Prostate gland (tissue), 2 donors: ENCODE measurements at regions not wholly inside any gene's neighbourhood (a gene's known extent, or its start where the extent isn't known, plus 50 kb on each side); places are given as distances from the start of the nearest gene placed in this dataset.

ENCODE experiments used
- DNase-seq: peaks from one replicate; pipeline ENCODE4 v3.0.0-alpha.2; 2019; ENCODE audit warnings: low spot score
- H3K27ac ChIP-seq, 2 donors: fragments of 200-600 bp; sonication (generic); 2 replicates each; pipeline ENCODE4 v1.5.1; 2017 to 2019
- H3K27me3 ChIP-seq: fragments of 200-600 bp; sonication (generic); replicated peaks from 2 replicates; pipeline ENCODE4 v1.5.1; 2019; ENCODE audit not compliant: insufficient read depth
- H3K36me3 ChIP-seq, 2 donors: fragments of 200-600 bp; sonication (generic); 1 replicate in 1 of 2; 2 replicates in 1 of 2; pipeline versions ENCODE4 v1.5.1 to v1.8.1; 2017 to 2019
- H3K4me1 ChIP-seq: fragments of 200-600 bp; sonication (generic); replicated peaks from 2 replicates; pipeline ENCODE4 v1.5.1; 2019
- H3K4me3 ChIP-seq, 2 donors: fragments of 200-600 bp; sonication (generic); 2 replicates each; pipeline ENCODE4 v1.5.1; 2017 to 2019
- H3K9me3 ChIP-seq: fragments of 200-600 bp; sonication (generic); 2 replicates; pipeline ENCODE4 v1.5.1; 2017
- POLR2A ChIP-seq: fragments of 450-650 bp; IDR thresholded peaks from one replicate; pipeline ENCODE4 v1.6.1; 2016; ENCODE audit warnings: antibody characterized with exemption, mild to moderate bottlenecking
- POLR2AphosphoS5 ChIP-seq: sonication (generic); formaldehyde crosslinking; IDR thresholded peaks from one replicate; pipeline ENCODE4 v1.6.1; 2017; ENCODE audit warnings: antibody characterized with exemption
- WGBS: methylation state at CpG from one replicate; pipeline ENCODE4 v1.1.5; 2018; 5-methylcytosine and 5-hydroxymethylcytosine counted together
- intact Hi-C: fragments of 100-400 bp; cut with DNase I; formaldehyde crosslinking; loops from one replicate; pipeline ENCODE4 v1.14.2; 2022
- TF ChIP-seq, protein P1 (sequence below), 4 experiments: fragments of 200-600 bp in 2 of 4; fragments of 450-650 bp in 2 of 4; sonication (generic) in 2 of 4; IDR thresholded peaks; 1 replicate in 3 of 4; 2 replicates in 1 of 4; pipeline ENCODE4 v1.5.1; 2016 to 2019; ENCODE audit warnings: antibody characterized with exemption in 4 of 4, mild to moderate bottlenecking in 2 of 4, moderate library complexity in 2 of 4

DNA sequence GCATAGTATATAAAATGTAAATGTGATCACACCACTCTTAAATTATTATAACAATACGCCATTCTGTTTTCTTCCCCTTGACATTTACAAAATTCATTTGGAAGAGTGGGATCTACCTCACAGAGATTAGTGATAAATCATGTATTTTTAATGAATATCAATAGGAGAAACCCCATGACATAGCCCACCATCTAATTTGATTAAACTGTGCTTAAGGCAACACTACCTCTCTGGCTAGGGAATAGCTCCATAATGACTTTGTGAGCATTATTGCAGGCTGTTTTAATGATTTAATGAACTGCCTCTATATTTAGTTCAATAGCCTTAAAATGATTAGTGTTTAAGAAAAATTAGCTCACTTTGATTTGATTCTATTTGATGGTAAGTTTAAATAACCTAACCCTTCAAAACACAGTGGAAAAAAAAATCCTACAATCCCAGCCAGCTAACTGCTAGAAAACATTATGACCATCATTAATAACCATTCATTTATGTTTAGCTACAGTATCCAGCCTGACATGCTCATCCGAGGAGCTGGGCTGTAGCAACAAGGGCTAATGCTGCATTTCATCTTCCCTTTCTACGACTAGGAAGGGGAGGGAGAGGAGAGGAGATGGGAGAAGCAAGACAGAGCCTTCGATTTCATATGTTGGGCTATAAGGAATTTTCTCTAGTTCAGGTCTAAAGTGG, 75.3 kb upstream of the BCL11A start:
- Histone ChIP-seq H3K4me1 (no peaks in the 10 kb centered on the region), H3K36me3 (no peaks in the 10 kb centered on the region), H3K27ac (no peak overlapping the region), H3K9me3 (no peaks in the 10 kb centered on the region), H3K4me3 (no peak overlapping the region), H3K27me3 (no peaks in the 10 kb centered on the region)
- intact Hi-C loops = no loop called here
- no peak for DNase-seq
- TF ChIP-seq POLR2AphosphoS5 = no peak
- TF ChIP-seq POLR2A = no peak
- TF ChIP-seq, protein P1, sequence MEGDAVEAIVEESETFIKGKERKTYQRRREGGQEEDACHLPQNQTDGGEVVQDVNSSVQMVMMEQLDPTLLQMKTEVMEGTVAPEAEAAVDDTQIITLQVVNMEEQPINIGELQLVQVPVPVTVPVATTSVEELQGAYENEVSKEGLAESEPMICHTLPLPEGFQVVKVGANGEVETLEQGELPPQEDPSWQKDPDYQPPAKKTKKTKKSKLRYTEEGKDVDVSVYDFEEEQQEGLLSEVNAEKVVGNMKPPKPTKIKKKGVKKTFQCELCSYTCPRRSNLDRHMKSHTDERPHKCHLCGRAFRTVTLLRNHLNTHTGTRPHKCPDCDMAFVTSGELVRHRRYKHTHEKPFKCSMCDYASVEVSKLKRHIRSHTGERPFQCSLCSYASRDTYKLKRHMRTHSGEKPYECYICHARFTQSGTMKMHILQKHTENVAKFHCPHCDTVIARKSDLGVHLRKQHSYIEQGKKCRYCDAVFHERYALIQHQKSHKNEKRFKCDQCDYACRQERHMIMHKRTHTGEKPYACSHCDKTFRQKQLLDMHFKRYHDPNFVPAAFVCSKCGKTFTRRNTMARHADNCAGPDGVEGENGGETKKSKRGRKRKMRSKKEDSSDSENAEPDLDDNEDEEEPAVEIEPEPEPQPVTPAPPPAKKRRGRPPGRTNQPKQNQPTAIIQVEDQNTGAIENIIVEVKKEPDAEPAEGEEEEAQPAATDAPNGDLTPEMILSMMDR (IDR thresholded peaks at IDR 0.05) = no peak
- 73% methylated on average over 4 of the region's 4 CpGs for WGBS

DNA sequence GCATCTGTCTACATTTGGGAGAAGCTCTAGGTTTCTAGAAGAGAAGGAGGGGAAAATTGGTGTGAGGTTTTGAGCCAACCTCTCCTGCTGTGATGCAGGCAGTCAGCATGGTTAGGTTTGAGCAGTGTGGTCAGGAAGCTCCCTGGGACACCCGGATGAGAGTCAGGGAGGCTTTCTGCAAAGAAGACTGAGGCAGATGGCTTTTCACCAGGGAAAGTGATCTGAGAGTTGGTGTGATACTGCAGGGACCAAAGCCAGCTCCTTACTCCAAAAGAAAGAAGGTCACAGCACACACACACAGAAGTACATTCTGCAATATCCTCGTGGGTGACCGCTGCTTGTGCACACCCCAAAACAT, 75.8 kb upstream of the BCL11A start:
- WGBS = 70% methylated on average over 3 of the region's 3 CpGs
- Histone ChIP-seq H3K9me3 (no peaks in the 10 kb centered on the region), H3K27ac (no peak overlapping the region), H3K4me3 (no peak overlapping the region), H3K4me1 (no peaks in the 10 kb centered on the region), H3K36me3 (no peaks in the 10 kb centered on the region), H3K27me3 (no peaks in the 10 kb centered on the region)
- no peak for DNase-seq
- TF ChIP-seq, protein P1 (IDR thresholded peaks at IDR 0.05) = no peak
- TF ChIP-seq POLR2AphosphoS5 (no peak), POLR2A (no peak)
- intact Hi-C loops = no loop called here

DNA sequence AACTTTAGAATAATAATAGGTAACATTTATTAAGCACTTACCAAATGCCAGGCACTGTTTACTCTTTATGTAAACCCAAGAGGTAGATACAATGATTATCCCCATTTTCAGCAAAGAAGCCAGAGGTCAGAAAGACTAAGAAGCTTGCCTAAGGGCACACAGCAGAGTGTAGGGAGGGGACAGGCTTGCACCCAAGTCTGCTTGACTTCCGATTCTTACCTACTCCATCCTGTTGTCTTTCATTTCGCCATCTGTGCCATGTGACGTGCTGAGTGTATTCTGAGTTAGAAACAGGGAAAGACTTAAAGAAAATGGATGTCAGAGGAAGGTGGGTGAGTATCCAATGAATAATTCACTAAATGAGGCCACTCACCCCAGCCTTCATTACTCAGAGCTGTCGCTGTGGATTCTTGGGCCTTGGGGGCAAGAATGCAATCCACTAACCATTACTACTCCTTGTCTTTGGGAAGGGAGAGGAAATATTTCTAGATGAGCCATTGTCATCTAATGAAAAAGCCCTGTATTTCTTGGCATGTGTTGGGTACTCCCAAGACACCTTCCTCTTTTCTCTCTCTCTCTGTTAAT, 76.4 kb upstream of the BCL11A start:
- Histone ChIP-seq H3K9me3 (no peaks in the 10 kb centered on the region), H3K27me3 (no peaks in the 10 kb centered on the region), H3K4me1 (no peaks in the 10 kb centered on the region), H3K4me3 (no peak overlapping the region), H3K27ac (no peak overlapping the region), H3K36me3 (no peaks in the 10 kb centered on the region)
- DNase-seq = no peak
- intact Hi-C loops = no loop called here
- 88% methylated on average over 4 of the region's 4 CpGs for WGBS
- TF ChIP-seq POLR2AphosphoS5 (no peak), POLR2A (no peak)
- TF ChIP-seq, protein P1 (IDR thresholded peaks at IDR 0.05) = no peak

DNA sequence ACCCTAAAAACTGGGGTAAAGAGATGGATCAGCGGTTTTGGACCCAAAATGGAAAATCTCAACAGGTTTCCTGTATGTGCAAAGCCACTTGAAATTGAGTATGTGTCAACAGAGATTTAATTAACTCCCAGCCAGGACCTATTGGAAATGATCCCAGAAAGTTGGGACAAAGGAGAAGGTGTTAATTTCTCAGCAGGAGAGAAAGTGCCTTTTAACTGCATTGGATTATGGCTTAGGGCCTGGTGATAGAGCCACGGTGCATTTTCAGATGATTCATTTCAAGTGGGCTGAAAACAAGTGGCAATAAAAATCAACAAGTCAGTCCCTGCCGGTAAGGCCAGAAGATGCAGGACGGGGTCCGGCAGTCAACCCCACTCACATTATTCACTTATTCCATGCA, 80.2 kb upstream of the BCL11A start:
- Histone ChIP-seq H3K9me3 (no peaks in the 10 kb centered on the region), H3K4me3 (no peak overlapping the region), H3K27ac (no peak overlapping the region), H3K36me3 (no peaks in the 10 kb centered on the region), H3K4me1 (no peaks in the 10 kb centered on the region), H3K27me3 (no peaks in the 10 kb centered on the region)
- DNase-seq = no peak
- TF ChIP-seq, protein P1 (IDR thresholded peaks at IDR 0.05) = no peak
- TF ChIP-seq POLR2A = no peak
- TF ChIP-seq POLR2AphosphoS5 = no peak
- intact Hi-C loops = no loop called here
- WGBS = 56% methylated on average over 5 of the region's 5 CpGs

DNA sequence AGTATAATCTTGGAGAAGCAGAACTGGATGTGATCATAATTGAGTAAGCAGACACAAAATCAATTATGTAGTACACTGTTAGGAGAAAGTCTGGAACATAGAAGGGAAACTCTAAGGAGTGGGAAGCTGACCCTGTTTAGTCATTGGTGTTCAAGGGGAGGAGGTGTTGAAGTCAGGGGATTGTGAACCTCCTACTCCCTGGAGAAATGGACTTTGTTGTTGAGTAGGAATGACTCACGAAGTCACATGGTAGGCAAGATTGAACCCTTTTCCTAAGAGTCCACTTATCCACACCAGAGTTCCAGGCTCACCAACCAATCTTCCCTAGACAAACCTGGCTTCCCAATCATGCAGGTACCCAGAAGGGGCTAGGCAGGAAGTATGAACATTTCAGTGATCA, 81.0 kb upstream of the BCL11A start:
- H3K27ac ChIP-seq = no peak overlapping the region
- no peaks in the 10 kb centered on the region for H3K4me1 ChIP-seq
- H3K9me3 ChIP-seq = no peaks in the 10 kb centered on the region
- H3K36me3 ChIP-seq = no peaks in the 10 kb centered on the region
- 86% methylated on average over 1 of the region's 1 CpG for WGBS
- no peak for TF ChIP-seq POLR2AphosphoS5
- TF ChIP-seq, protein P1 (IDR thresholded peaks at IDR 0.05) = no peak
- TF ChIP-seq POLR2A = no peak
- intact Hi-C loops = no loop called here
- DNase-seq = no peak
- no peak overlapping the region for H3K4me3 ChIP-seq
- no peaks in the 10 kb centered on the region for H3K27me3 ChIP-seq
